Breast epithelium (tissue), 3 donors: ENCODE measurements at regions not wholly inside any gene's neighbourhood (a gene's known extent, or its start where the extent isn't known, plus 50 kb on each side); places are given as distances from the start of the nearest gene placed in this dataset.

Experiments used
- CTCF ChIP-seq, 3 donors: fragments of 450-650 bp; IDR thresholded peaks; one replicate each; pipeline ENCODE4 v1.5.1; 2016 to 2017; ENCODE audit warnings: antibody characterized with exemption in 3 of 3, mild to moderate bottlenecking in 3 of 3, moderate library complexity in 3 of 3
- POLR2A ChIP-seq: fragments of 450-650 bp; IDR thresholded peaks from one replicate; pipeline ENCODE4 v1.6.1; 2016; ENCODE audit warnings: antibody characterized with exemption, mild to moderate bottlenecking, moderate library complexity
- POLR2AphosphoS5 ChIP-seq, 3 donors: sonication (generic); formaldehyde crosslinking; IDR thresholded peaks; one replicate each; pipeline ENCODE4 v1.6.1; 2017; ENCODE audit warnings: antibody characterized with exemption in 3 of 3

- TF ChIP-seq CTCF (IDR thresholded peaks at IDR 0.05) (no peak), POLR2AphosphoS5 (IDR thresholded peaks at IDR 0.05) (no peak), POLR2A (no peak)
Measured at GRCh38 chr4:113834298-113834697, 72.8 kb upstream of the CAMK2D start.
